CD4-positive, alpha-beta T cell (primary cell): ENCODE measurements at regions not wholly inside any gene's neighbourhood (a gene's known extent, or its start where the extent isn't known, plus 50 kb on each side); places are given as distances from the start of the nearest gene placed in this dataset.

Experiments
- ATAC-seq: fragments of 200-7000 bp; cut with Tn5 transposase; one replicate; pipeline ENCODE4 v1.10.0; 2022; ENCODE audit warnings: mild to moderate bottlenecking; ENCODE audit not compliant: poor library complexity
- CTCF ChIA-PET: fragments of 350-600 bp; sonication (Branson Sonifier 250); formaldehyde crosslinking; loops from one replicate; lab custom pipeline; 2021; ENCODE audit warnings: antibody characterized with exemption, inconsistent platforms; lab: Charles Lee
- POLR2A ChIA-PET: fragments of 350-600 bp; sonication (Branson Sonifier 250); formaldehyde crosslinking; loops from one replicate; lab custom pipeline; 2021; ENCODE audit warnings: antibody characterized with exemption, inconsistent platforms; lab: Charles Lee
- DNase-seq, 14 experiments: peaks; one replicate each; pipeline ENCODE4 v3.0.0-alpha.2; 2013 to 2020; ENCODE audit warnings: mixed read lengths in 2 of 14
- H3K27ac ChIP-seq, 2 donors: one replicate each; pipeline versions ENCODE4 v1.5.1 to v1.7.0; 2013; ENCODE audit warnings: low read length in 2 of 2, low read depth in 1 of 2, mild to moderate bottlenecking in 1 of 2
- H3K27me3 ChIP-seq, 2 experiments: 1 replicate in 1 of 2; 2 replicates in 1 of 2; pipeline versions ENCODE4 v1.6.1 to v1.7.0; 2013; ENCODE audit warnings: low read length in 2 of 2, control low read depth in 1 of 2, mild to moderate bottlenecking in 1 of 2, moderate library complexity in 1 of 2; ENCODE audit not compliant: insufficient read depth in 2 of 2, control insufficient read depth in 1 of 2
- H3K36me3 ChIP-seq: one replicate; pipeline ENCODE4 v1.6.1; 2013; ENCODE audit warnings: low read length, control low read depth; ENCODE audit not compliant: insufficient read depth
- H3K4me1 ChIP-seq: one replicate; pipeline ENCODE4 v1.6.1; 2013; ENCODE audit warnings: low read length, control low read depth; ENCODE audit not compliant: insufficient read depth
- H3K4me3 ChIP-seq: one replicate; pipeline ENCODE4 v1.5.1; 2013; ENCODE audit warnings: mild to moderate bottlenecking, low read length, moderate library complexity
- H3K9me3 ChIP-seq, 2 experiments: 1 replicate in 1 of 2; 2 replicates in 1 of 2; pipeline versions ENCODE4 v1.6.1 to v1.7.0; 2013; ENCODE audit warnings: low read length in 2 of 2, mild to moderate bottlenecking in 2 of 2, control low read depth in 1 of 2, moderate library complexity in 1 of 2; ENCODE audit not compliant: control insufficient read depth in 1 of 2, insufficient read depth in 1 of 2
- H3K27ac Mint-ChIP-seq: one replicate; pipeline ENCODE4 v1.8.0; 2020; ENCODE audit warnings: mixed read lengths
- H3K27me3 Mint-ChIP-seq: one replicate; pipeline ENCODE4 v1.8.0; 2021; ENCODE audit warnings: mixed read lengths
- H3K36me3 Mint-ChIP-seq: one replicate; pipeline ENCODE4 v1.8.0; 2021; ENCODE audit warnings: low read depth, mixed read lengths
- H3K4me1 Mint-ChIP-seq: one replicate; pipeline ENCODE4 v1.8.0; 2021; ENCODE audit warnings: low read depth, mixed read lengths
- H3K4me3 Mint-ChIP-seq: one replicate; pipeline ENCODE4 v1.8.0; 2020; ENCODE audit warnings: mild to moderate bottlenecking, mixed read lengths
- H3K9me3 Mint-ChIP-seq: one replicate; pipeline ENCODE4 v1.8.0; 2020; ENCODE audit warnings: mixed read lengths
- intact Hi-C, 2 experiments: fragments of 100-400 bp; cut with DNase I in 1 of 2; cut with micrococcal nuclease in 1 of 2; formaldehyde crosslinking; loops; one replicate each; pipeline versions ENCODE4 v1.15.1 to v1.9.0; 2023 to 2025; cut with DNase I, micrococcal nuclease
- TF ChIP-seq, protein P1 (sequence below): fragments of 200-600 bp; IDR thresholded peaks from one replicate; pipeline ENCODE4 v1.8.0; 2022; ENCODE audit warnings: antibody characterized with exemption, mild to moderate bottlenecking

DNA sequence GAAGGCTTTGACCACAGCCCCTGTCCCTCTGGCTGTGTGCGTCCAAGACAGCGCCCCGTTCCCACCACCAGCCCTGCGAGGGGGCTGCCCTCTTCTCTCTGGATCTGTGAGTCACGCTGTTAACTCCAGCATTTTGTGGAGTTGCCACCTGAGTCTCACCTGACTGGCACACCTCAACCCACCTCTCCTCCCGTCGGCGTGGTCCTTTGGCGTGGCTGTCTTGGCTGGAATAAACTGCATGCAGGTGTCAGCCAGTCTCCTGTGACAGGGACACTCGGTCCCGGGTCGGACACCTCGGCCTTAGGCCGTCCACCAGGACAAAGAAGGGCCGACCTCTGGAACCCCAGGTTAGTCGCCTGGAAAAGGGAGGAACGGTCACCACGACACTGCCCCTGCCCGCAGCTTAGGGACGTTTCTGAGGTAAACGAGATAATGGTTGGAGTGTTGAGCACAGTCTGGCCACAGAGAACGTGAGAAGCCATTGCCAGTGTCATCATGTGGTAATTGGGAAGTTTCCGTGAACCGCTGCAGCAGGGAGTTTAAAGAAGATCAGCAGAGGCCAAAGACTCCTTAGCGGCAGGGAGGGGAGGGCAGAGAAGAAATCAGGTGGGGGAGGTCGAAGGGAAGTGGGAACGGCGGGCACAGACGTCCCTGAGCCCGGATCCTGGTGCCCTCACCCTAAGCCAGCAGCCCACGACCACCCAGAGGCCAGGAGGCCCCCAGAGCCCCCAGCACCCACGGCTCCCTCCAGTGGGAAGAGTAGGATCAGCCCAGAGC is 73.6 kb upstream of the FAM20C start:
- Histone ChIP-seq H3K9me3 (peaks cover 0 to 9% of the 10 kb centered on the region in 2 experiments), H3K36me3 (no peaks in the 10 kb centered on the region), H3K27me3 (peaks cover 18 to 20% of the 10 kb centered on the region in 2 experiments), H3K4me1 (peaks cover 5% of the 10 kb centered on the region), H3K4me3 (no peak overlapping the region), H3K27ac (no peak overlapping the region)
- Mint-ChIP-seq H3K36me3 (no peaks in the 10 kb centered on the region), H3K4me3 (no peak overlapping the region), H3K4me1 (no peaks in the 10 kb centered on the region), H3K27ac (no peak overlapping the region), H3K9me3 (peaks cover 1% of the 10 kb centered on the region), H3K27me3 (peaks cover 39% of the 10 kb centered on the region)
- DNase-seq: peak in 2 of 14 experiments; percentile 48 to 54
- ChIA-PET POLR2A (no interaction called here), CTCF (no interaction called here)
- TF ChIP-seq, protein P1, sequence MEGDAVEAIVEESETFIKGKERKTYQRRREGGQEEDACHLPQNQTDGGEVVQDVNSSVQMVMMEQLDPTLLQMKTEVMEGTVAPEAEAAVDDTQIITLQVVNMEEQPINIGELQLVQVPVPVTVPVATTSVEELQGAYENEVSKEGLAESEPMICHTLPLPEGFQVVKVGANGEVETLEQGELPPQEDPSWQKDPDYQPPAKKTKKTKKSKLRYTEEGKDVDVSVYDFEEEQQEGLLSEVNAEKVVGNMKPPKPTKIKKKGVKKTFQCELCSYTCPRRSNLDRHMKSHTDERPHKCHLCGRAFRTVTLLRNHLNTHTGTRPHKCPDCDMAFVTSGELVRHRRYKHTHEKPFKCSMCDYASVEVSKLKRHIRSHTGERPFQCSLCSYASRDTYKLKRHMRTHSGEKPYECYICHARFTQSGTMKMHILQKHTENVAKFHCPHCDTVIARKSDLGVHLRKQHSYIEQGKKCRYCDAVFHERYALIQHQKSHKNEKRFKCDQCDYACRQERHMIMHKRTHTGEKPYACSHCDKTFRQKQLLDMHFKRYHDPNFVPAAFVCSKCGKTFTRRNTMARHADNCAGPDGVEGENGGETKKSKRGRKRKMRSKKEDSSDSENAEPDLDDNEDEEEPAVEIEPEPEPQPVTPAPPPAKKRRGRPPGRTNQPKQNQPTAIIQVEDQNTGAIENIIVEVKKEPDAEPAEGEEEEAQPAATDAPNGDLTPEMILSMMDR: no peak
- no peak for ATAC-seq
- intact Hi-C loops: no loop called here

DNA sequence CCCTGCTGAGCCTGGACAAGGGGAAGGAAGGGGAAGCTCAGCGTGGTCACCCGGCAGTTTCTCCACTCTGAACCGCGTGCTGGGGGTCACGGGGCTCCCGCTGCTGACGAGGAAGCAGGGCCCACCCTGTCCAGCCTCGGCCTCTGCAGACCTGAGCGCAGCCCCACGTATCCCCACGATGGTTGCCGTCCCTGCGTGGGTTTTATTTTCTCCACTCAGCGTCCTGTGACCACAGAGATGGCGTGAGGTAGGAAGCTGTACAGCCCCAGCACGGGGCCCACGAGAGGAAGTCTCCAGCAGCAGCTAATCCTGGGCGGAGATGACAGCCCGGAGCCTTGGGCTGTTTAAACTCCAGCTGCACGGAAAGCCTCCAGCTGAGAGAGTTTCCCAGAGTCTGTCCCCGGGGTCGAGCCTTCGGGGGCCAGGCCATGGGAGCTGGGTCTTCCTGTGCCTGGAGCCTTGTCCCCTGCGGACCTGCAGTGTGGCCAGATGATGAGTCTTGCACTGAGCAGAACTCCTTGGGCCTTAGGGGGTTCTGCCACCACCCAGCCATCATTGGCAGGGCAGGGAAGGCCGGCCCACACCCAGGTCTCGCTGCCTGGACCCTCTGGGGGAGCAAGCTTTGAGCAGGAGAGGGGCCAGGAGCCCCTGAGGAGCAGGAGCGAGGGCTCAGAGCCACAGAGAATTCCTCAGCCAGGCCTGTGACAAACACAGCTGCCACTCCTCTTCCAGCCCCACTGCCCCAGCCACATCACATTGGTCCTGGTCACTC is 72.8 kb upstream of the FAM20C start:
- Mint-ChIP-seq H3K27ac (no peak overlapping the region), H3K36me3 (no peaks in the 10 kb centered on the region), H3K4me3 (no peak overlapping the region), H3K4me1 (no peaks in the 10 kb centered on the region), H3K27me3 (peaks cover 31% of the 10 kb centered on the region), H3K9me3 (no peaks in the 10 kb centered on the region)
- DNase-seq (peak in 2 of 14 experiments; percentile 48 to 60), ATAC-seq (no peak)
- H3K27ac ChIP-seq: no peak overlapping the region
- intact Hi-C loops: no loop called here
- H3K4me1 ChIP-seq: peaks cover 5% of the 10 kb centered on the region
- no peaks in the 10 kb centered on the region for H3K36me3 ChIP-seq
- ChIA-PET POLR2A (no interaction called here), CTCF (no interaction called here)
- H3K4me3 ChIP-seq: no peak overlapping the region
- peaks cover 18 to 20% of the 10 kb centered on the region in 2 experiments for H3K27me3 ChIP-seq
- peaks cover 0 to 9% of the 10 kb centered on the region in 2 experiments for H3K9me3 ChIP-seq
- TF ChIP-seq, protein P1: no peak

DNA sequence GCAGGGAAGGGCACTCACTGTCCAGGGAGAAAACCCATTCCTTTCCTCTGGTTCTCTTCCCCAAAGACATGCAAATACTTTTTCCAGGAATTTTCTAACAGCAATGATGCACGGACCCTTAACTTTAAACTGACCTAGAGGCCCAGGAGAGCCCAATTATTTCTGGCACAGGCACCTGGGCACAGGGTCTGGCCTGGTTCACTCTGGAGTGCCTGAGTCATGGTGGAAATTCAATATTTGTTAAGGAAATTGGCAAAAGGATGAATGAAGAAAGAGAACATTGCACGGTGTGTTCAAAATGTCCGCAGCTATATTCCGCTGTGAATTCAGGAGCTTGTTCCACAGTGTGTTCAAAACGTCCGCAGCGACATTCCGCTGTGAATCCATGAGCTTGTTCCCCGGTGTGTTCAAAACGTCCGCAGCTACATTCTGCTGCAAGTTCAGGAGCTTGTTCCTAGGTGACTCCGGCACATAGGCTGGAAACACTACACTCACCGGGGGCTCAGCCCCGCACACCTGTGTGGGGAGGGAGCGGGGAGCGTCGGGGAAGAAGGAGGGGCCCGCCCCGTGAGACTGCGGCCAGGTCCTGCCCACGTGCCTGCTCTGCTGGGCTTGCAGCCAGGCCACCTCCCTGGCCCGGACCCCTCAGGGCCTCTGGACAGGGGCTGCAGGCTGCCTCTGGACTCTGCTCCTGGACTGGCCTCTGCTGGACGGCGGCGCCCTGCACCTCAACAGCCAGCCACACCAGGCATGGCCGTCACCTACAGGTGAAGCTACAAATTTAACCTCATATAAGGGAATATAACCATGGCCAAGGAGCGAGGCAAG is 72.0 kb upstream of the FAM20C start:
- no peak overlapping the region for H3K4me3 Mint-ChIP-seq
- no peak for ATAC-seq
- Histone ChIP-seq H3K4me1 (peaks cover 5% of the 10 kb centered on the region), H3K9me3 (peaks cover 0 to 9% of the 10 kb centered on the region in 2 experiments), H3K27me3 (peaks cover 15 to 16% of the 10 kb centered on the region in 2 experiments), H3K36me3 (no peaks in the 10 kb centered on the region), H3K27ac (no peak overlapping the region), H3K4me3 (no peak overlapping the region)
- TF ChIP-seq, protein P1: no peak
- no peak overlapping the region for H3K27ac Mint-ChIP-seq
- intact Hi-C loops: no loop called here
- H3K4me1 Mint-ChIP-seq: no peaks in the 10 kb centered on the region
- no peak for DNase-seq
- ChIA-PET CTCF (no interaction called here), POLR2A (no interaction called here)
- no peaks in the 10 kb centered on the region for H3K36me3 Mint-ChIP-seq
- H3K27me3 Mint-ChIP-seq: peaks cover 25% of the 10 kb centered on the region
- no peaks in the 10 kb centered on the region for H3K9me3 Mint-ChIP-seq
